8988T (cell line): ENCODE measurements at regions not wholly inside any gene's neighbourhood (a gene's known extent, or its start where the extent isn't known, plus 50 kb on each side); places are given as distances from the start of the nearest gene placed in this dataset.

Experiments used
- DNase-seq: peaks from one replicate; pipeline ENCODE4 v3.0.0; 2011

GRCh38 chr12:30428098-30428497 lies 267.6 kb downstream of the IPO8 start:
- no peak for DNase-seq

GRCh38 chr12:30427555-30427954 lies 268.1 kb downstream of the IPO8 start:
- DNase-seq = no peak

GRCh38 chr12:30425445-30425844 lies 270.2 kb downstream of the IPO8 start:
- no peak for DNase-seq

- DNase-seq = no peak
Measured at GRCh38 chr12:30423330-30423729, 272.3 kb downstream of the IPO8 start.

GRCh38 chr12:30422844-30423243 lies 272.8 kb downstream of the IPO8 start:
- no peak for DNase-seq

GRCh38 chr12:30420561-30420960 lies 275.1 kb downstream of the IPO8 start:
- no peak for DNase-seq

GRCh38 chr12:30417697-30418231 lies 277.9 kb downstream of the IPO8 start:
- DNase-seq = peak; percentile 11

GRCh38 chr12:30416631-30417030 lies 279.0 kb downstream of the IPO8 start:
- no peak for DNase-seq

GRCh38 chr12:30415777-30416176 lies 279.9 kb downstream of the IPO8 start:
- no peak for DNase-seq

GRCh38 chr12:30414507-30414906 lies 281.2 kb downstream of the IPO8 start:
- DNase-seq = no peak

- no peak for DNase-seq
Measured at GRCh38 chr12:30400349-30400748, 295.3 kb downstream of the IPO8 start.

- no peak for DNase-seq
Measured at GRCh38 chr12:30399859-30400258, 295.8 kb downstream of the IPO8 start.

GRCh38 chr12:30396576-30396975 lies 299.1 kb downstream of the IPO8 start:
- DNase-seq = no peak

- DNase-seq = no peak
Measured at GRCh38 chr12:30395190-30395589, 300.5 kb downstream of the IPO8 start.

GRCh38 chr12:30391766-30392366 lies 303.8 kb downstream of the IPO8 start:
- no peak for DNase-seq

- DNase-seq = no peak
Measured at GRCh38 chr12:30385706-30386105, 310.0 kb downstream of the IPO8 start.

- no peak for DNase-seq
Measured at GRCh38 chr12:30384976-30385375, 310.7 kb downstream of the IPO8 start.

GRCh38 chr12:30378307-30378706 lies 317.4 kb downstream of the IPO8 start:
- DNase-seq = no peak

GRCh38 chr12:30364822-30365221 lies 330.8 kb downstream of the IPO8 start:
- DNase-seq = no peak

GRCh38 chr12:30361145-30361544 lies 334.5 kb downstream of the IPO8 start:
- DNase-seq = no peak

- no peak for DNase-seq
Measured at GRCh38 chr12:30358671-30359070, 337.0 kb downstream of the IPO8 start.

GRCh38 chr12:30357766-30358490 lies 337.7 kb downstream of the IPO8 start:
- DNase-seq = no peak

GRCh38 chr12:30345744-30346471 lies 349.8 kb downstream of the IPO8 start:
- DNase-seq = no peak

GRCh38 chr12:30330565-30330964 lies 365.1 kb downstream of the IPO8 start:
- no peak for DNase-seq
